D341Med (cell line): ENCODE measurements at regions not wholly inside any gene's neighbourhood (a gene's known extent, or its start where the extent isn't known, plus 50 kb on each side); places are given as distances from the start of the nearest gene placed in this dataset.
"Not testable (repeated sequence)": the region's sequence is repeated elsewhere in the genome, so short reads cannot be mapped to it uniquely, and the experiment has no call there.

ENCODE experiments used
- DNase-seq: peaks from one replicate; pipeline ENCODE4 v3.0.0; 2012; ENCODE audit warnings: low spot score

DNA sequence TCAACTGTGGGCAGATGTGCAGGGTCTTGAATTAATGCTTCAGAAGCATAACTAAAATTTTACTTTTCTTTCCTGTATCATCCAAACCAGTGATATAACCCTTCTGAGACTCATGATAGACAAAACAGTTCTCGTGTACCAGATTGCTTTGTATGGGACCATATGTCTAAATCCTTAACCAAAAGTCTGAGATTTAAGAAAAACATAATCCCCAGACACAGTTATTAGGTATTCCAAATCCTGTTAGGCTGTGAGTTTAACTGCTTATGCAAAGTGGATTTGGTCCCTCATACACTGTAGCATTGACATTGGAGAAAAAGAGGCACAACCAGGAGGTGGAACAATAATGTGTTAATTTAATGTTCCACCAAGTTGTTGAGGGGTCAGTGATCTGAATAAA is 235.0 kb downstream of the PMAIP1 start:
- DNase-seq, result peak; percentile 47

DNA sequence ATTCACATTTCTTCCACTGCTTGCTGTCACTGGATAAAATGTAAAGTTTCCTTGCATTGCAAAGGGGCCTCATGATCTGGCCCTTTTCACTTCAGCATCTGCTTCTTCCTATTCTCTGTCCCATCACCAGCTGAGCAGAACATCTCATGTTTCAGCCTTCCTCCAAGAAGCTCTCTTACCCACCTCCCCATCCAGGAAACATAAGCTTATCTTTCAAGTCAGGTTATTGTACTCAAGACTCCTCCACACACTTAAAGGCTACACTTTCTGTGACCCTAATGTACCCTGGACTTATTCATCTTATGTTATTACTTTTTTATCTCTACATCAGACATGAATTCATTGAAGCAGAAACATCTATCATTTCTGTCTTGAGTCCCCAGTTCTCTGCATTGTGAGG is 230.5 kb downstream of the PMAIP1 start:
- DNase-seq, result no peak

DNA sequence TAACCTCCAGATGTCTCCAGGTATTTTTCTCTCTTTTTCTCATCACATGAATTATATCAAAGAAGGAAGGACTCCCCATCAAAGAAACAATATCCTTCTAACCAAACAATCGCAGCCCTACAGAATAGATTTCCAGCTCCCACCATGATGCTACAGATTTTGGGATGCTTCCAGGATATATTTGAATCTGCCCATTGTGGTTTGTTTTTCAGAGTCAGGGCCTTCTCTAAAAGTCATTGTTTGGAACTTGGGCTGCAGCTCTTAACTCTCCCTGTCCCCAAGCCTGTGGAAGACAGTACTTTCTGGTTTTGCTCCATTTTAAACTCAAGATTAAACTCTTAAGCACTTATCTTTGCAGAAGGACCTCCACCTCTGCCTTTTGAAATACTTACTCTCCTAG is 223.2 kb downstream of the PMAIP1 start:
- DNase-seq, result no peak

DNA sequence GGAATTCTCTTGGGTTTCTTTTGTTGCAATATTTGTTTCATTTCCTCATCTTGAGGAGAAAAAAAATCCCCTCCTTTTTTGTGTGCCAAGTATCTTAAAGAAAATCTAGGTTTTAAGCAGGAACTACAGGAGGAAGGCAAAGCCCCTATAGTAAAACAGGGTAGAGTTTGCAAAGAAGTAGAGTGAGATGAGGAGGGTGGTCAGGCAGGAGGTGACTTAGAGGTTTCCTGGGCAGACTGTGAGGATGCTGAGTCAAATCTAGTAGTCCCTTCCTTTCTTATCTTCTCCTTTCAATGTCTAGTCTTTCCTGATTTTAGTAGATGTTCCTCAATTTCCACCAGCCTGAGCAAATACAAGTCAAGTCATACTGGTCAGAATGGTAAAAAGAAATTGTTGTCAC is 222.5 kb downstream of the PMAIP1 start:
- no peak for DNase-seq

DNA sequence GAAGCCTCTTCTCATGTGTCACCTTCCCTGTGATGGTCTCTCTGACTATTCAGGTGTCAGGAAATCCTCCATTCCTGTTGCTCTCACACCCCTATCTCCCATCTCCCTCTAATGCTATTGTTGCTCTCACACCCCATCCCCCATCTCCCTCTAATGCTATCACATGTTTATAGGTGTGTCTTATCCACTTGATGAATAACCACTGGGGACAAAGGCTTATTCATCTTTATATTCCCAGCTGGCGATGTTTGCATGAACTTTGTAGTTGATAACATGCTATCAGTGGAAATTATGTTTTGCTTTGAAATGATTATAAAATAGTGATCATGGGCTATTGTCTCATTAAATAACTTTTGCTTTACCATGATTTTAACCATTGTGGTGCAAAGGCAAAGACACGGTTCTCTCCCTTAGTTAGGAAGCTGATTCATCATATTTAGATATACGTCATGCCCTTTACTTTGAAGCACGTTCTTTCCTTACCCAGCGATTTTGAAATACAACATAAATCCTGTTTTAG is 220.5 kb downstream of the PMAIP1 start:
- DNase-seq, result no peak

DNA sequence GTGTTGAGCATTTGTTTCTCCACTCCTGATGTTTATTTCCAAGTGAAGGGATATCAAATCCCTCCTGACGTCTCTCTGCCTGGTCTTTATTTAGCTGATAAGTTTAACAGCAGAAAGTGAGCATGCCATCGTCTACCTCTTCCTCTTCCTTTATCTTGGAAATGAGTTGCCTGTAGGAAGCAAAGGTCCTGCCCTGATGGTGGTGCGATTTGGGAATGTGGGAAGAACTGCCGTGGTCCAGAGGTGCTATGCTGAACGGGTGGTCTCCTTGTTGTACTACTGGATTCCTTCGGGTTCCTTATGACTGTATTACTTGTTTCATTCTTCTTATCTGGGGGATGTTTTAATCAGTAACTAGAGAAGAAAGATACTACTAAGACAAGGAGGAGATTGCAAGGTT is 217.5 kb downstream of the PMAIP1 start:
- no peak for DNase-seq

DNA sequence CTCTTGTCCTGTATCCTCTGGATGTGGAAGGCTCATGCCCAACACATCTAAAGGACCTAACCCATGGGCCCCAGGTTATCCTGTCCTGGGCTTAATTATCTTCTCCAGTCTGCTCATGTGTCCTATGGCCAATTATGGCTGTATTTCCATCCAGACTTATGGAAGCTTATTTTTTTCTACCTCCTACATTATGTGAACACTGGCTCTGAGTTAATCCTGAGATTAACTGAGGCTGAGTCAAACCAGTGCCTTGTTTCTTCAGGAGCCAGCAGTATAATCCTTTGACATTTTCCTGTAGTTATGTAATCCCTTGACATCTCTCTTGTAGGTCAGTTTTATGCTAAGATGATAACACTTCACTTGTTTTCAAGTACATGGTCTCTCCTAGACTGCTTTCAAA is 213.6 kb downstream of the PMAIP1 start:
- DNase-seq, result peak; percentile 63

DNA sequence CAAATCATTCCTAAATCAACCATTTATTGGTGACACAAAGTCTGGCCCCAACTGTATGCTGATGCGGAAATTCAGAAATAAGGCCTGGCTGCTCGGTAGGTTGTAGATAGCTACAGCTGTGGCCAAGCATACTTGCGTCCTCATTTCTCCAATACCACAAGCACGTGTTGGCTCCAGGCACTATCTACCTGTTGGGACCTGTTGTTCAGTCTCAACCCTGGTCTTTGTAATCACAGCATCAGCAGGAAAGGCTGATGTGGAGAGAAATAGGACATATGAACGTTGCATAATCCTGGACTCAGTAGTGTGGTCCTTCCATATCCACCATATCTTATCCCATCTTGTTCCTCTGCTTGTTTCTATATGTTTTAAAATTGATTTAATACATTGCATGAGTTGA is 212.6 kb downstream of the PMAIP1 start:
- no peak for DNase-seq

DNA sequence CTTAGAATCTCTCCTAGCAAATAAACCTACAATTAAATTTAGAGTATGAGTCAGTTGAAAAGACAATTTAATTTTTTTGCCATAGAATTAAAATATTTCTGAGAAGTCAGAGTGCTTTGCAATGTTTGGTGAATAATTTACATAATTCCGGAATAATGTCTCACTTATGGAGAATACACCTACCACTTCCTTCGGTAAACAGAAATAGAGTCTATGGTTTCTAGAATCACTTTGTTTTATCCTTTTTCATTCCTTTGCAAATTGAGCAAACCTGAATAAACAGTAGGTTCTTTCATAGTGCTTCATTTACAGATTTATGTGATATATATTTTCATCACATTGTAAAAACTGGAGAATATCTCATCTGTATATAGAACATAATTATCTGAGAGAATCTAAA is 211.7 kb downstream of the PMAIP1 start:
- DNase-seq, result no peak

DNA sequence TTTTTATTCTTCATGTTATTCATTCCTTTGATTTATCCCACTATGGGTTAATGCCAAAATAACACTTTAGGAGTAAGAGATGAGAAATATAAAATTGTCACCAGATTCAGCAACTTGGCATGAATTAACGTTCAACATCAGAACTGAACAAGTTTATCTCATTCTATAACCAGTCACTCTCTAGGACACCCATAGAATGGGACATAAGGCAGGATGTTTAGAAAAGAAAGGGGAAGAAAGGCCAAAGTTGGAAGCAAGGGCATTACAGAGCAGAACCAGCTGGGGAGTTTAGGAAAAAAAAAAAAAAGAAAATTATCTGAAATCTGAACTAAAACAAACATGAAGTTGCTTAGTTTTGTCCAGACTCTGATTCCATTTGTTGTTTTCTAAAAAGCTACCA is 211.0 kb downstream of the PMAIP1 start:
- DNase-seq, result no peak

DNA sequence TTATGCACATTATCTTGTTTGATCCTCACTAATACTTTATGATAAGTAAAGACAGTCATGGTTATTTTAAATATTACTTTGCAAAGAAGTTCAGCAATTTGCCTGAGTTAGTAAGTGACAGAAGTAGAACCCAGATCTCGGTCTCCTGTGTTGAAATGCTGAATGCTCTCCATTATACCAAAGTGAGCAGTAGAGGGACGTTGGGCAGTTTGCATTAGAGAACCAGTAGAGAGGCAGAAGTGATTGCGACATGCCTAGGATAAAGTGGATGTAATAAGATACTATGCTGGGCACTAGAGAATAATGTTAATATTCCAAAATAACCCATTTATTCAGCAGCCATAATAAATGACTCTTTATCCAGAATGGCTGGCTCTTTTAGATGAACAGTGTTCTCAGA is 201.0 kb downstream of the PMAIP1 start:
- DNase-seq, result no peak

DNA sequence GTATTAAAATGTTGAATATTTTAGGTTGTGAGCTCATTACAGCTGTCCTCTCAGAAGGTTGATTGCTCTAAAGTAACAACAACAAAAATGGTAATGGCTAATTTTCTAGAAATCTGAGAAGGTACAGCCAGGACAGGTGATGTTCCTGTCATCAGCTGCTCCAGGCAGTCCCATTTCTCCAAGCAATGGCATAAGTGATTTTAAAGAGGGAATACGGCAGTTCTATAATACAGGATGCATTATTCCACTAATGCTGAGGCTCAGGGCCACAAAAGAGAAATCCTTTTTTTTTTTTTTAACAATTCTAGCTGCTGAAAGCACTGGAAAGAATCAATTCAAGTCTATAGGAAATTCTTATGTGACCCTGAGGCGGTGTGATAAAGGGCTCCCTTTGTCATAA is 199.9 kb downstream of the PMAIP1 start:
- DNase-seq, result no peak

DNA sequence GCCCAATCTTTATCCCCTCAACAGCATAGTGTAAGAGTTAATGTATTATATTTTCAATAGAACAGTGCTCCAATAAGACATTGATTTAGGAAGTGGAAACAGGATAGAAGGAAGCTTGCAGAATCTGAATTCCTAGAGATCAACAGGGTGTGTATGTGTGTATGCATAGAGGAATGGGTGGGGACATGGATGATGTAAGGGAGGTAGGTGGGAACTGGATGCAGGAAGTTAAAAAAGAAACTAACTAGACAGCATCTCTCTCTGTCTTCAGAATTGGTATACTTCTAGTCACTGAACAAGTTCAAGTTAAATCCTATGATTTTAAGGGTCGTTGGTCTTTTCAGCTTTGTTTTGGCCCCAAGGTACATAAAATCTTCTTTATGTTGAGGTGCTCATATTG is 196.6 kb downstream of the PMAIP1 start:
- no peak for DNase-seq

DNA sequence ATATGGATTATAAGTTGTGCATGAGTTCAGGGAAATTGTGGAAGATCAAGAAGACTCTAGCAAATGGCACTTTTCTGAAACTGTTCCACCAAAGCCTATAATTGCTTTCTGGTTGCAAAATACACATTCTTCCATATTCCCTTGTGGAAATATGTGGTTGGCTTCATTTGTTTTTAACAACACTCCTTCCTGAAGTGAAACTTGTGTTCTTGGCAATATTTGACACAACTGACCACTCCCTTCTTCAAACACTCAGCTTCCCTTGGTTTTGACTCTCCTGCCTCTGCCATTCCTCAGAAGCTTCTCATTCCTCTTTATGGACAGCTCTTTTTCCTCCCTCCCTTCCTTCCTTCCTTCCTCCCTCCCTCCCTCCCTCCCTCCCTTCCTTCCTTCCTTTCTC is 192.3 kb downstream of the PMAIP1 start:
- DNase-seq, result no peak

DNA sequence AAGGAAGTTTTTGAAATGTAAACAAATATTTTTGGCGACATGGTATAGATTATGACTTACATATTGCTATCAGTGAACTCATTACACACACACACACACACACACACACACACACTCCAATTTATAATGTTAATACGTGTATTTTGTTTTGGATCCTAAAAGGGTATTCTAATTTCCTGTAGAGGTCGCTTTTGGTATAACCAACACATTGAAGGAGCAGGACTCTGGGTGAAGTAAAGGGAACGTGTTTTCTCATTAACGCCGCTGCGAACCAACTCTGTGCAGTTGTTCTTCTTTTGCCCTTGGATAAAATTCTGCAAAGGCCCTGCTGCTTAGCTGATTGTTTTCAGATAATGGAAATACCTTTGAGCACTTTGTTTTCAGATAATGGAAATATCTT is 190.4 kb downstream of the PMAIP1 start:
- DNase-seq, result peak; percentile 61

DNA sequence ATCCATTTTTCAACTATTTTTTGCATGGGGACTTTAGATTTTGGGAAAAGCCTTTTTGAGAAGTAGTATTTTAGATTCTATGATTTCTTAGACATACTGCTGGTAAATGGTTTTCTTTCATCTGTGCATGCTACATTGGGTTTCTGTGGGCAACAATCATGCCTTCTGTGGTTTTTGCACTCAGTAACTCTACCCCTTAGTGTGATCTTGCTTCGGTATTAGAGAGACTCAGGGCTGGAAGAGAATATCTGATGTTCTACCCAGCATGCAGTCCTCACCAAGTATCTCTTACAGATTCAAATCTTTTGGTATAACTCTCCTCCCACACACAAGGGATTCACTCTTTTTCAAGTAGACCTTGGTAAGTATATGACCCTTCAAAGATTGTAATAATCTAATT is 183.0 kb downstream of the PMAIP1 start:
- no peak for DNase-seq

DNA sequence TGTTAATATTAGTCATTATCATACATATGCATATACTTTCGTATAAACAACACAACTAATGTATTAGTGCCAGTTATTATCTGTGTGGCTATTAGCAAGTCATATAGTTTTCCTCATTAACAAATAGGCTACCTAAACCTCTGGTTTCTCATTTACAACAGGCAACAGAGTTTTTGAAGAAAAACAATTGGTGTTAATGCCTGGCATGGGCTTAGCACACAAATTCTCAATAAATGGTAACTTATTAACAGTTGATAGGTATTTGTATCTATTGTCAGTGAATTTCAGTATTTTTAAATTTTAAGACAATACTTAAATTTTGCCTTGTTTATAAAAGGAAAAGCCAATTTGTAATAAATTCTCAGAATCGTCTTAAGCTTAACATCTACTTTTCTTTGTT is 182.5 kb downstream of the PMAIP1 start:
- DNase-seq, result no peak

DNA sequence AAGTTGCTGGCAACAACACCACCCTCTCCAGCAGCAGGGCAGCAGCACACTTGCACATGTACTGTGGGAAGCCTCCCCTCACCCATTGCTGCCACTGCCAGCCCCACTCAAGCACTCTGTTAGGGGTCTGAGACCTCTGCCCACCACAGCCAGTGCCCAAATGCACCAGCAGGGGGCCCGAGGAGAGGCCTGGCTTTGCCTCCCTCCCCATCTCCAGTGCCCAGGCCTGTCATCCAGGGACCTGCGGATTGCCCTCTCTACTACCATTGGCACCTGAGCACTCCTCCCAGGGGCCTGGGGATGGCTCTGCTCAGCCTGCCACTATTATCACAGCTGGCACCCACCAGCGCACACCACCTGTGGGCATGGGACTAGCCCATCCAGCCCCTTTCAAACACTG is 175.7 kb downstream of the PMAIP1 start:
- no peak for DNase-seq

DNA sequence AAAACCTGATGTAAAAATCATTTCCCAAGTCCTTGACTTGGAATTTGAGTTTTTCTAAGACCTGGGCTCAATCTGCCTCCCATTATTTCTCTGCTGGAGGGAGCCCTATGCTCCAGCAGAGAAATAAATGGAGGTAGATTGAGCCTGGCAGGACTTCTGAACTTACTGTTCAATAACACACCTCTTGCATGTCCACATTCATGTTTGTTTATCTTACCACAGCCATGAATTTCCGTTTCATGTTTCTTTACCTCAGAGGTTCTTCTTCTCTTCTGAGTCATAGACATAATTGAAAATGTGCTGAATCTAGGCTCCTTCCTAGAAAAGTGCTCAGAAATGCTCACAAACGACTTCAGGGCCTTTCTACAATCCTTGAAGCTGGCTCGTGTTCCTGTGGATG is 170.8 kb downstream of the PMAIP1 start:
- no peak for DNase-seq

DNA sequence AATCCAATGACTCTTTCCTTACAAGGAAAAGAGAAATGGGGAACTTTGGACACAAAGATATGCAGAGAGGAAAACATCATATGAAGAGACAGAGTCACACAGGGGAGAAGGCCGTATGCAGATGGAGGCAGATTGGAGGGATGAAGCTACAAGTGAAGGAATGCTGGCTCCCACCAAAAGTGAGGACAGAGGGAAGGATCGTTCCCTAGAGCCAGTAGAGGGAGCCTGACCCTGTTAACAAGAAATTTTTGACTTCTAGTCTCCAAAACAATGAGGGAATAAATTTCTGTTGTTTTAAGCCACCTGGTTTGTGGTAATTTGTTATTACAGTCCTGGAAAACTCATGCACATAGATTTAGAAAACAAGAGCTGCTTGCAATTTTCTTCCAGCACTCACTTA is 169.3 kb downstream of the PMAIP1 start:
- no peak for DNase-seq

DNA sequence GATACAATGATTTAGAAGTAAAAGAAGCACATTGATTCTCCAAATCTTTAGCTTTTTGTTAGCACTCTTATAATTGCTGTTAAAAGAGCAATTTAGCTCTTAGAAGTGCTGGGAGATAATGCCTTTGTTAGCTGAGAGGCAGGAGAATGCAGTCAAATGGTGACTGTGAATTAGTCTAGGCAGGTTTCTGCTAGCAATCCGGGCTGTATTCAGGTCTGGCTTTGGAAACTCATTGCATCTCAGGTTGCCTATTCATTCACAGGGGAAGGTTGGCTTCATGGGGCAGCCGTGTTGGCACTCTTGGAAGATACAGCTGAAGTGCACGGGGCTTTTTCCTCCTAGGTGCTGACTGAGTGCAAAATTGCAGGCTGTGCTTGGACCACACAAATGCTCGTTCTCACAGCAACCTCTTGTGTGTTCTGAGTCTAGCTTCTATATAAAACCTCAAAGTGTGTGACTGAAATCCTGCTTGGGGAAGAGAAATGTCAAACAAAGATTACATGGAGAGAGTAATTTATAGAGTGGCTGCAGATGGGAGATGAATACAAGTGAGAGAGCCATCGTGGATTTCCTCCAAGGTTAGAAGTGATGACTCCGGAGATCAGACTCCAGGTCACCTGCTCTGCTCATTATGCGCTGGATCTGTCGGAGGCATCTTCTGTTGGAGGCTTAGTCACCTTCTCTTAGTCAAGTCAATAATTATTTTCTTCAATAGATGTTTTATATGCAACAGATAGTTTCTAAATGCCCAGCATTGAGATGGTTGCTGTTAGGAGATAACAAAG is 167.8 kb downstream of the PMAIP1 start:
- DNase-seq, result no peak

DNA sequence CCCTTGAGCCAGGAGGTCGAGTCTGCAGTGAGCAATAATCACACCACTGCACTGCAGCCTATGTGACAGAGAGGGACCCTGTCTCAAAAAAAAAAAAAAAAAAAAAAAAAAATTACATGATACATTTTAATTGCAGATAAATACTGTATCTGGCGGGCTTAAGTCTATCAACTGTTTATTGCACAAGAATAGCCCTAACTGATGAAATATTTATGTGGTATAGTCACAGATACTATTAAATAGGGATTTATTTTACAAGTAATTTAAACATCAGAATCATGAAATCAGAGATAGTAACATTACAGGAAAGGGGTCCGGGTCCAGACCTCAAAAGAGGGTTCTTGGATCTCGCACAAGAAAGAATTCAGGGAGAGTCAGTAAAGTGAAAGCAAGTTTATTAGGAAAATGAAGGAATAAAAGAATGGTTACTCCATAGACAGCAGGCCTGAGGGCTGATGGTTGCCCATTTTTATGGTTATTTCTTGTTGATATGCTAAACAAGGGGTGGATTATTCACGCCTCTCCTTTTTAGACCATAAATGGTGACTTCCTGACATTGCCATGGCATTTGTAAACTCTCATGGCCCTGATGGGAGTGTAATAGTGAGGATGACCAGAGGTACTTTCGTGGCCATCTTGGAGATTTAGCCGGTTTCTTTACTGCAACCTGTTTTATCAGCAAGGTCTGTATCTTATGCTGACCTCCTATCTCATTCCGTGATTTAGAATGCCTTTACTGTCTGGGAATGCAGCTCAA is 166.6 kb downstream of the PMAIP1 start:
- DNase-seq, result no peak

DNA sequence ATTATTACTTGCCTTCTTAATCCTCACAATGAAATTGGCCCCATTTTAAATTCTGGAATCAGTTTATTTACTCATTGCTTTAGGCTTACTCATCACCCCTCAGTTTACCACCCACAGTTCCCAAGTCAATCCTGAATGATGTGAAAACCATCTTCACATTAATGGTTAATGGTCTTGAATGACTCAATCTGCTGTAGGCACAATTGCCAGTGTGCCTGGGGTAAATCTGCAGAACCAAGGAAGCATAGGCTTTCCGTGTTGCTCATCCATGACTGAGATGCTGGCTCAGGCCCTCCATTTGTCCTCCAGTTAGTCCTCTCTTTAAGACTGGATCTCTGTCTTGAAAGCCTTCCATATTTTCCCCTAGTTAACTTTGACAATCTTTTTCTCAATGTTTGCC is 164.5 kb downstream of the PMAIP1 start:
- no peak for DNase-seq

DNA sequence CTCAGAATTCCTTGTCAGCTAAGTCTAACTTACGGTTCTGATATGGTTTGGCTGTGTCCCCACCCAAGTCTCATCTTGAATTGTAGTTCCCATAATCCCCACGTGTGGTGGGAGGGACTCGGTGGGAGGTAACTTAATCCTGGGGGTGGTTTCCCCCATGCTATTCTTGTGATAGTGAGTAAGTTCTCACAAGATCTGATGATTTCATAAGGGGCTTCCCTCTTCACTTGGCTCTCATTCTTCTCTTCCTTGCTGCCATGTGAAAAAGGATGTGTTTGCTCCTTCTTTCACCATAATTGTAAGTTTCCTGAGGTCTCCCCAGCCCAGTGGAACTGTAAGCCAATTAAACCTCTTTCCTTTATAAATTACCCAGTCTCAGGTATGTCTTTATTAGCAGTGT is 163.0 kb downstream of the PMAIP1 start:
- DNase-seq, result not testable (repeated sequence)
